Hematopoietic multipotent progenitor cell treated with erythropoietin and hydrocortisone succinate and interleukin-3 and kit ligand, for 6 days (in vitro differentiated cells): ENCODE measurements at regions not wholly inside any gene's neighbourhood (a gene's known extent, or its start where the extent isn't known, plus 50 kb on each side); places are given as distances from the start of the nearest gene placed in this dataset.
"Not testable (repeated sequence)": the region's sequence is repeated elsewhere in the genome, so short reads cannot be mapped to it uniquely, and the experiment has no call there.

Source experiments
- DNase-seq: peaks from one replicate; pipeline ENCODE4 v3.0.0-alpha.2; 2015

DNA sequence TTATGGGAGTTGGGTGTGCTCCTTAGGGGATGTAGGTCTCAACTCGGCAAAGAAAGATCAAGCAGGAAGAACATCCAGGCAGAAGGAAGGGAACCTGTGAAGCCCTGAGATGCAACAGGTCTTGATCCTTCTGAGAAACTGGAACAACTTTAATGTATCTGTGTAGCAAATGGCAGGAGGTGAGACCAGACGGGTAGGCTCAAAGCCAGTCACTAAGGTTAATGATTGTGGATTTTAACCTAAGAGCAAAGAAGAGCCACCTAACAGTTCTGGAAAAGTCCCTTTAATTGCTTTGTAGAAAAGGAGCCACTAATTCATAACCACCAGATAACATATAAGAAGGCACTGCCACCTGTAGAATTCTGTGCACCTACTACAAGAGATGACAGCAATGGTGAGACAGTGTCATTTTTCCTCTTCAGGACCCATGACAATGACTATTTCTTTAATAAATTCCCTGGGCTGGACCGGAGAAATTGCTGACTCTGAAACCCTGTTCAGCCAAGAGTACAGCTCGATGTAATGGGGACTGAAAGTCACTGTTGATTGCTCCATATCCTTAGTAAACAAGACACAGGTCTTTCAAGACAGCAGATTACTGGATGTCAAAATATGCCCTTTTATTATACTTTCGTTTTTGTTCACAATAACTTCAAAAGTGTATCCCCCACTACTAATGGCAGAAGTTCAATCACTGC, 326.2 kb downstream of the CBLN4 start:
- no peak for DNase-seq

GRCh38 chr20:55678126-55678525, 327.2 kb downstream of the CBLN4 start:
- DNase-seq = no peak

GRCh38 chr20:55677011-55677410, 328.3 kb downstream of the CBLN4 start:
- DNase-seq = no peak

DNA sequence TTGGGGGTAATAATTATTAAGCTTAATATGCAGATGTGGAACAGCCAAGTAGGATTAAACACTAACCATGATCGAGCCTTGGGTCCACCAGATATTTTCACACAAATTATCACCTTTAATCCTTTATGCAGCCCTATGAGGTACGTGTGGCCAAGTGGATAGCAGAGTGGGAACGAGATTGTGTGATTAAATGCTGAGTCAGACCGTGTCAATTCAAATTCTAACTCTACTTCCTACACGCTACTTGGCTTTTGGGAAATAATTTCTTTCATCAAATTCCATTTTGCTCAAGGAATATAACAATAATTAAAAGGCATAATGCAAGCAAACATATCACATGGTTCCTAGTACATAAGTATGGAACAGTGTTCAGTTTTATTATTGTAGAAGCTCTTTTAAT, 329.2 kb downstream of the CBLN4 start:
- DNase-seq = no peak

GRCh38 chr20:55668631-55669030, 336.7 kb downstream of the CBLN4 start:
- DNase-seq = no peak

DNA sequence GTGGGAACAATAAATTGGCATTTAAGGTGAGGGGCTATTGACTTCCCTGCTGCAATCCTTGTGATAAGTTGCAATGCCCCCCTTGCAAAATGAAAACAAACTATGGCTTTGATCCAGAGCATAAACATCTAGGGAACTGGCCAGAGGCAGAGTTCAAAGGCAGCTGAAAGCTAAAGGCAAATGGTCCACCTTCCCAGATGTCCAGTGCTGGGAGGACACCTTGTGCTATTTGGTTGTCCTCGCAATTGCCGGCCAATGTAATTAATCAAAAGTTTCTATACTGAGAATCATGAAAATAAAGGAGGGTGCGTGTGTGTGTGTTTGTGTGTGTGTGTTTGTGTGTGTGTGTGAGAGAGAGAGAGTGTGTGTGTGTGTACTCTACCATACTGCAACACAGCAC, 337.4 kb downstream of the CBLN4 start:
- DNase-seq = no peak

DNA sequence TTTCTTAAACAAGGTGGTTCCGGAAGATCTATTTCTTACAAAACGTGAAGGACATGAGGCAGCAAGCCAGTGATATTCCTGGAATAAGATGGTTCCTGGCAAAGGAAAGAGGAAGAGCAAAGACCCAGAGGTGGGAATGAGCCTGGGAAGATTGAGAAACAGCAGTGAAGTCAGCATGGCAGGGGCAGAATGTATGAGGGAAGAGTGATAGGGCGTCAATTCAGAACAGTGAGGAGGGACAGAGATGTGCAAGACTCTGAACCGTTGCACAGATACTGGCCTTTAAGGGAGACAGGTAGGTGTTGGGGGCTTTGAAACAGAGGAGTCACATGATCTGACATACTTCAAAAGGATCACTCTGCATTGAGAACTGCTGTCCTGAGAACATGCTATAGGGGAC, 338.3 kb downstream of the CBLN4 start:
- DNase-seq = no peak

GRCh38 chr20:55656231-55656775, 349.0 kb downstream of the CBLN4 start:
- DNase-seq = no peak

DNA sequence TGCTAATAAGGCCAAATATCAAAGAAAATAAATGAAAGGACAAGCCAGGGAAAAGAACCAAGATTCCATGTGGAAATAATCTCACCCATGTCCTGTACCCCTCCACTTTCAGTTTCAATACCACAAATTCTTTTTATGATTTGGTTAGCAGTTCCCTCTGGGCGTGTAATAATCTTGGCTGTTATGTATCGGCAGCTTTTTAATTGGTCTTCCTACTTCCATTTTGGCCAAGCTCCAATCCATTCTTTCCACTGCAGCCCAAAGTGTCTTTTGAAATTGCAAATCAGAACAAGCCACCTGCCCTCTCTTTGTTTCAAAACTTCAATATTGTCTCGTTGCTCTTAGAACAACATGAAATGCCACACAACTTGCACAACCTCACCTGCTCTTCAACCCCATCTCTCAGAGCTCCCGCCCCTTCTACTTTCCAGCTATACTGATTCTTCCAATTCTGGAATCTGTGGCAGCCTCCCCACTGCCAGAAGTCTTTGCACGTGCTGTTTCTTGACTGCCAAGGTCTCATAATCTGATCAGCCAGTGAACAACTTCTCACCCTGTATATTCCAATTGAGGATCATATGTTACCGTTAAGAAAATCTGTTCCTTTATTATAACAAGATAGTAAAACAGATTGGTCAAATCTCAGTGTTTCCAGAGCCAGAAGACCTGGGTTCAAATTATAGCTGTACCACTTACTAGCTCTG, 354.5 kb downstream of the CBLN4 start:
- DNase-seq = no peak

DNA sequence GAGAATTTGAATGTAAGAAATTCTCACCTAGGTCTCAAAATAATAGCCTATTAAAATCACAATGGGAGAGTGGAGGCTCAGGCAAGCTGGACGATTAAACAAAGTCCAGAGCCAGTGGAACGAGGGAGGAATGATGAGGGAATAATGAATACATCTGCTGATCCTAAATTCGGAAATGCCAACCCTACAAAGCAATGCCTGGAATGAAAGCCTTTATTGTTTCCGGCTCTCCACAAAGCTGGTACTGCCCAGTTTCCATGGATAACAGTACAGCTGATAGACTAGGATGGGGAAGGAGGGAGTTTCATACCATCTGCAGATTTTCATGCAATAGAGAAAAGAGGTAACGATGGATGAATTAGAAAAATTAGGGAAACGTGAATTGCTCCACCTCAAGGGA, 356.1 kb downstream of the CBLN4 start:
- DNase-seq = no peak

- DNase-seq = no peak
Observed at GRCh38 chr20:55646851-55647250, 358.5 kb downstream of the CBLN4 start.

DNA sequence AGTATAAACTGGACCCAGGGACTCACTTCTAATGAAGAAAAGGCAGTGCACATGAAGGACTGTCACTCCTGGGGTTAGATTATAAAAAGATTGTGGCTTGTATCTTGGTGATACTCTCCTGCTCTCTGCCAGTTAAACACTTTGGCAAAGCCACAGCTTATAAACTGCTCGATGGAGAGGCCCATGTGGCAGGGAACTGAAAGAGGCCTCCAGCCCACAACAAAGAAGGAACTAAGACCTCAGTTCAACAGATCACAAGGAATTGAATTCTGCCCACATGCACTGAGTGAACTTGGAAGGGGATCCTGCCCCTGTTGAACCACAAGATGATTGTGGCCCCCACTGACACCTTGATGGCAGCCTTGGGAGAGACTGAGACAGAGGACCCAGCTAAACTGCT, 363.8 kb downstream of the CBLN4 start:
- no peak for DNase-seq

DNA sequence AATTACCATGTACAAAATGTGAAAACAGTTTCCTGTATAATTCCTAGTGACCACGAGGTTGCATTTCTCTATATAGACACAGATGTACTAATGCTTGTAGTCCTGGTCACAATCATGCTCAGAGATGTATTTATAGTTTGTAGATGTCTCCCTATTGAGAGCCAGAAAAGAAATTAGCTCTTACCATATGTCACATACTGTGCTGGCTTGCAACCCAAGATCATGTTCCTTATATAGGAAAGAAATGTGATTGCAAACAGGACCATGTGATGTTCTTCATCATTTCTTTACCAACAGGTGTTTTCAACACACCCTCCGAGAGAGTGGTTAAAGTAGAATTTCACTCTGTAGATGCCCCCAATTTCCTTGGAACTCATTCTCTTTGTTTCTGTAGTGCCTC, 369.4 kb downstream of the CBLN4 start:
- DNase-seq = no peak

GRCh38 chr20:55632592-55632991, 372.7 kb downstream of the CBLN4 start:
- DNase-seq = no peak

DNA sequence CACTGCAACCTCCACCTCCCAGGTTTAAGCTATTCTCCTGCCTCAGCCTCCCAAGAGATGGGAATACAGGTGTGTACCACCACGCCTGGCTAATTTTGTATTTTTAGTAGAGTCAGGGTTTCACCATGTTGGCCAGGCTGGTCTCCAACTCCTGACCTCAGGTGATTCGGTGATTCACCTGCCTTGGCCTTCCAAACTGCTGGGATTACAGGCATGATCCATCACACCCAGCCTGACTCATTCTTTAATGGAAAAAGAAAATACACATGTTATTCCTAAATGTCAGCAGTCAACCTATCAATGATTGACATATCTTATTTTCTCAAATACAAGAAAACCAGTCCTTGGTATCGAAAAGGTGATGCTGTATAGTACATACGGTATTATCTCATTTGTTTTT, 376.2 kb downstream of the CBLN4 start:
- not testable (repeated sequence) for DNase-seq

GRCh38 chr20:55626716-55627115, 378.6 kb downstream of the CBLN4 start:
- DNase-seq = no peak

- no peak for DNase-seq
Observed at GRCh38 chr20:55616367-55616766, 389.0 kb downstream of the CBLN4 start.

DNA sequence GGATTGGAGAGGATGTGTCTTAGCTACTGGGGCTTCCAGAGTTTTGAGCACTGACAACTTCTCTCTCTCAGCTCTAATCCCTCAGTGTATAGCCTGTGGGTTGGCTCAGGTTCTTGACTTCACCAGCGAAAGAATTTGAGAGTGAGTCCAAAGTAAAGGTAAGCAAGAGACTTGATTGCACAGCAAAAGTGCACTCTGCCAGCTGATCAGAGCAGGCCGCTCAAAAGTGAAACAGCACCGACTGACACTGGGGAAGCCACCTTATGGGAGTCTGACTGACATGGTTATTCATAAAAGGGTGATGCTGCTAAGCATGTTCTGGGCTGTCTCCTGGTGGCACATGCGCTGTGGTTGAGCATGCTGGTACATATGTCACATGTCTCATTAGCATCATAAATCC, 389.5 kb downstream of the CBLN4 start:
- DNase-seq = no peak

DNA sequence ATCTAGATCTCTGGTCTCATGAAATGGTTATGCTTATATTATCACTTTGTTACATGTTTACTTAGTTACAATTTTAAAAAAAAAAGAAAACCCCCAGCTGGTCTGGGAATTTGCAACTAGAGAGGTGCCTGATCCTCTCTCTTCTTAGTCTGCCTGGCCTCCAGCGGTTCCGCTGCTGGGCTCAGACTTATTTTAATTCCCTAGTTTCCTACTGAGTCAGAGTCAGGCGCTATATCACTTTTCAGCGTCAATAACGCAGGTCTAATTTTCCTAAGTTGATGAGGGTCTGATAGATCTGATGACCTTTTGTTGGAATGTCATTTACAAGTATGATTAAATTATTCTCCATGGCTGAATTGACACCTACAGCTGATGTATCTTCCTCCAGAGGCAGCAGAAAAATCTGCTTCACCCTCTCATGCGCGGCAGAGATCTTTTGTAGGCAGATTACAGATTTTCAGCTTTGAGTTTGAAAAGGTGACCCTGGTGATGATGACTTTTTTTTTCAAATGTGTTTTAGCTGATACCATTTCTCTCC, 391.0 kb downstream of the CBLN4 start:
- no peak for DNase-seq

- DNase-seq = no peak
Observed at GRCh38 chr20:55610756-55611155, 394.6 kb downstream of the CBLN4 start.

DNA sequence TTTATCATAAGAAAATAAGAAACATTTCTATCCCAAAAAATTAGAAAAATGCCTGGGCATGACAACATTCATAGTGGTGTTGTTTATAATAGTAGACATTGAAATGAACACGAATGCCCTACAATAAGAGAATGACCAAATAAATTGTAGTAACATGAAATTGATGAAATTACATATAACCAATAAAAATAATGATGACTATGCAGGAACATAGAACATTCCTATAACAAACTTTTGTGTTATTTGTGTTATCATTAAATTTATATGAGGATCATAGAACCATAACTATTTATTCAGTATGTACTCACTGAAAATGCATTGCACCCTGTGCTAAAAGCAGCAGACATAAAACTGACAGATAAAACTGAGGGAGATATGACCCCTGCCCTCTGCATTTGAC, 399.7 kb downstream of the CBLN4 start:
- no peak for DNase-seq

- no peak for DNase-seq
Observed at GRCh38 chr20:55597526-55597925, 407.8 kb downstream of the CBLN4 start.

DNA sequence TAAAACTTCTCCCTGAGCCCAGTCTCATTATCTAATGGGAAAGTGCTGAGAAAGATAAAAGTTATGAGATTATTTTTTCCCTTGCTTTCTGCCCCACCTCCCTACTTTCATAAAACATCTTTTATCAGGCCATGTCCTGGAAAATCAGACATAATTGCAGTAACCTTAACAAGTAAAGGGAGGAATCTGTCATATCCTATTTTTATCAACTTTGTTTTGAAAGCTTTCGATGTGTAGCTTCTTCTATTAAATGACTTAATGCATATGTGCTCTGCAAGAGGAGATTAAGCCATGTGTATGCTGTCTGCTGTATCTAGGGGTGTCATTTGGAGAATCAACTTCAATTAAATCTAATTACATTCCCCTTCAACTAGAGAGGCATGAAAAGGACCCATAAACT, 408.9 kb downstream of the CBLN4 start:
- DNase-seq = no peak

DNA sequence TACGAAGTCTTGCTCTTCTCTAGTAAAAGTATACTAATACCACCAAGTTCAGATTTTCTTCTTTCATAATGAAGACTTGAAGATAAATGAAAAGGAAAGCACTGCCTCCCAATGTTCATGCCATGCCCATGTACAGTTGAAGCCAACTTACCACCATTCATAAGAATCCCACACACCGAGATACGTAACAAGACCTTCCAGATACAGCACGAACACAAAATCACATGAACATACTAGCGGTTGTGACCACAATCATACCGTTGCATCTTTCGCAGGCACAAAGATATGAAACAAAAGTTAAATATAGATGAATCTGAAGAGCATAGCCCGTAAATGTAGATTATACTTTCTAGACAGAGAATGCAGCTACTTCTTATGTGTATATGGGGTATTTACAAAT, 412.5 kb downstream of the CBLN4 start:
- DNase-seq = no peak
